HFFc6 (cell line): ENCODE measurements at regions not wholly inside any gene's neighbourhood (a gene's known extent, or its start where the extent isn't known, plus 50 kb on each side); places are given as distances from the start of the nearest gene placed in this dataset.

Experiments used
- DNase-seq: peaks from one replicate; pipeline ENCODE4 v3.0.0-alpha.2; 2018
- H3K27ac Mint-ChIP-seq: 2 replicates; pipeline ENCODE4 v1.8.0; 2020; ENCODE audit warnings: mild to moderate bottlenecking, mixed read lengths
- H3K27me3 Mint-ChIP-seq: 2 replicates; pipeline ENCODE4 v1.8.0; 2021; ENCODE audit warnings: mild to moderate bottlenecking, moderate library complexity, mixed read lengths; ENCODE audit not compliant: insufficient read depth
- H3K36me3 Mint-ChIP-seq: 2 replicates; pipeline ENCODE4 v1.8.0; 2021; ENCODE audit warnings: low read depth, mixed read lengths
- H3K4me1 Mint-ChIP-seq: 2 replicates; pipeline ENCODE4 v1.8.0; 2020; ENCODE audit warnings: low read depth, mixed read lengths
- H3K4me3 Mint-ChIP-seq: 2 replicates; pipeline ENCODE4 v1.8.0; 2020; ENCODE audit warnings: mild to moderate bottlenecking, moderate library complexity, mixed read lengths
- H3K9me3 Mint-ChIP-seq: 2 replicates; pipeline ENCODE4 v1.8.0; 2020; ENCODE audit warnings: mild to moderate bottlenecking, mixed read lengths
- CTCF ChIP-seq: fragments of 200-600 bp; sonication (generic); IDR thresholded peaks from 2 replicates; pipeline ENCODE4 v1.5.0; 2021; ENCODE audit warnings: antibody characterized with exemption, mild to moderate bottlenecking

GRCh38 chr20:12435268-12435667 lies 517.6 kb downstream of the BTBD3 start:
- peaks cover 45% of the 10 kb centered on the region for H3K9me3 Mint-ChIP-seq
- no peak overlapping the region for H3K27ac Mint-ChIP-seq
- H3K27me3 Mint-ChIP-seq: no peaks in the 10 kb centered on the region
- no peaks in the 10 kb centered on the region for H3K4me1 Mint-ChIP-seq
- no peak overlapping the region for H3K4me3 Mint-ChIP-seq
- H3K36me3 Mint-ChIP-seq: no peaks in the 10 kb centered on the region; the same call in 1 of the 2 replicates
- TF ChIP-seq CTCF: no peak
- no peak for DNase-seq

GRCh38 chr20:12453711-12454110 lies 536.0 kb downstream of the BTBD3 start:
- no peak for TF ChIP-seq CTCF
- no peak overlapping the region for H3K27ac Mint-ChIP-seq
- peaks cover 46% of the 10 kb centered on the region for H3K9me3 Mint-ChIP-seq
- no peaks in the 10 kb centered on the region for H3K4me1 Mint-ChIP-seq
- no peaks in the 10 kb centered on the region for H3K27me3 Mint-ChIP-seq
- peaks cover 6% of the 10 kb centered on the region for H3K36me3 Mint-ChIP-seq
- DNase-seq: no peak
- no peak overlapping the region for H3K4me3 Mint-ChIP-seq

- H3K4me3 Mint-ChIP-seq: no peak overlapping the region
- no peak overlapping the region for H3K27ac Mint-ChIP-seq
- H3K27me3 Mint-ChIP-seq: no peaks in the 10 kb centered on the region
- TF ChIP-seq CTCF: no peak
- peaks cover 34% of the 10 kb centered on the region for H3K9me3 Mint-ChIP-seq
- no peak for DNase-seq
- no peaks in the 10 kb centered on the region for H3K4me1 Mint-ChIP-seq
- no peaks in the 10 kb centered on the region for H3K36me3 Mint-ChIP-seq
These were observed 537.5 kb downstream of the BTBD3 start for GRCh38 chr20:12455148-12455547.

GRCh38 chr20:12458241-12458640 lies 540.5 kb downstream of the BTBD3 start:
- Mint-ChIP-seq H3K36me3 (no peaks in the 10 kb centered on the region), H3K27ac (no peak overlapping the region), H3K4me3 (no peak overlapping the region), H3K4me1 (no peaks in the 10 kb centered on the region), H3K27me3 (no peaks in the 10 kb centered on the region), H3K9me3 (peaks cover 35% of the 10 kb centered on the region)
- TF ChIP-seq CTCF: no peak
- DNase-seq: no peak

- no peaks in the 10 kb centered on the region for H3K36me3 Mint-ChIP-seq
- TF ChIP-seq CTCF: no peak
- H3K9me3 Mint-ChIP-seq: peaks cover 37% of the 10 kb centered on the region
- H3K27ac Mint-ChIP-seq: no peak overlapping the region
- no peaks in the 10 kb centered on the region for H3K4me1 Mint-ChIP-seq
- no peak for DNase-seq
- H3K4me3 Mint-ChIP-seq: no peak overlapping the region
- no peaks in the 10 kb centered on the region; the same call in 1 of the 2 replicates for H3K27me3 Mint-ChIP-seq
These were observed 544.7 kb upstream of the SPTLC3 start for GRCh38 chr20:12464036-12464435.

- no peaks in the 10 kb centered on the region for H3K36me3 Mint-ChIP-seq
- no peak overlapping the region for H3K4me3 Mint-ChIP-seq
- H3K4me1 Mint-ChIP-seq: no peaks in the 10 kb centered on the region
- TF ChIP-seq CTCF: no peak
- H3K27me3 Mint-ChIP-seq: no peaks in the 10 kb centered on the region; the same call in 1 of the 2 replicates
- no peak for DNase-seq
- H3K27ac Mint-ChIP-seq: no peak overlapping the region
- H3K9me3 Mint-ChIP-seq: peaks cover 43% of the 10 kb centered on the region
These were observed 541.9 kb upstream of the SPTLC3 start for GRCh38 chr20:12466915-12467314.
